GM21423 (cell line): ENCODE measurements at regions not wholly inside any gene's neighbourhood (a gene's known extent, or its start where the extent isn't known, plus 50 kb on each side); places are given as distances from the start of the nearest gene placed in this dataset.

ENCODE experiments used
- ATAC-seq: cut with Tn5 transposase; IDR thresholded peaks from one replicate; pipeline ENCODE4 v1.9.1; 2021; ENCODE audit warnings: mild to moderate bottlenecking, moderate library complexity; ENCODE audit not compliant: unreplicated experiment

- no peak for ATAC-seq
Measured at GRCh38 chr16:79449067-79449769, 151.3 kb downstream of the MAF start.

GRCh38 chr16:79444572-79444971 is 156.0 kb downstream of the MAF start:
- ATAC-seq: no peak

GRCh38 chr16:79439901-79440300 is 160.6 kb downstream of the MAF start:
- no peak for ATAC-seq

- no peak for ATAC-seq
Measured at GRCh38 chr16:79437764-79438751, 162.5 kb downstream of the MAF start.

- ATAC-seq: no peak
Measured at GRCh38 chr16:79436885-79437284, 163.7 kb downstream of the MAF start.

GRCh38 chr16:79434771-79435170 is 165.8 kb downstream of the MAF start:
- ATAC-seq: no peak

- no peak for ATAC-seq
Measured at GRCh38 chr16:79434092-79434491, 166.4 kb downstream of the MAF start.

GRCh38 chr16:79431923-79432322 is 168.6 kb downstream of the MAF start:
- ATAC-seq: no peak

GRCh38 chr16:79430191-79430678 is 170.3 kb downstream of the MAF start:
- no peak for ATAC-seq

- ATAC-seq: no peak
Measured at GRCh38 chr16:79429381-79430190, 171.0 kb downstream of the MAF start.

- no peak for ATAC-seq
Measured at GRCh38 chr16:79426663-79427062, 173.9 kb downstream of the MAF start.

- ATAC-seq: no peak
Measured at GRCh38 chr16:79422064-79422463, 178.5 kb downstream of the MAF start.

GRCh38 chr16:79421126-79421525 is 179.4 kb downstream of the MAF start:
- ATAC-seq: no peak

GRCh38 chr16:79420493-79420892 is 180.0 kb downstream of the MAF start:
- ATAC-seq: no peak

GRCh38 chr16:79419148-79419547 is 181.4 kb downstream of the MAF start:
- ATAC-seq: no peak

GRCh38 chr16:79417601-79418008 is 182.9 kb downstream of the MAF start:
- ATAC-seq: no peak

- ATAC-seq: no peak
Measured at GRCh38 chr16:79415983-79416640, 184.4 kb downstream of the MAF start.

GRCh38 chr16:79412783-79413225 is 187.7 kb downstream of the MAF start:
- ATAC-seq: no peak

- no peak for ATAC-seq
Measured at GRCh38 chr16:79411805-79412204, 188.7 kb downstream of the MAF start.

- no peak for ATAC-seq
Measured at GRCh38 chr16:79411357-79411756, 189.2 kb downstream of the MAF start.
